NCI-H524 (cell line): ENCODE measurements at regions not wholly inside any gene's neighbourhood (a gene's known extent, or its start where the extent isn't known, plus 50 kb on each side); places are given as distances from the start of the nearest gene placed in this dataset.
"Not testable (repeated sequence)": the region's sequence is repeated elsewhere in the genome, so short reads cannot be mapped to it uniquely, and the experiment has no call there.

ENCODE experiments used
- DNase-seq, 2 experiments: peaks; one replicate each; lab custom pipeline; 2025; lab: John Stamatoyannopoulos, UW

- no peak for DNase-seq
These were observed 1229.4 kb upstream of the FAM98A start for GRCh38 chr2:34828481-34828880.

GRCh38 chr2:34827398-34827797, 1228.3 kb upstream of the FAM98A start:
- no peak for DNase-seq

GRCh38 chr2:34825686-34826085, 1226.6 kb upstream of the FAM98A start:
- no peak for DNase-seq

GRCh38 chr2:34822616-34823015, 1223.5 kb upstream of the FAM98A start:
- DNase-seq, result no peak

GRCh38 chr2:34815052-34815741, 1216.1 kb upstream of the FAM98A start:
- DNase-seq, result no peak

- no peak for DNase-seq
These were observed 1211.4 kb upstream of the FAM98A start for GRCh38 chr2:34810456-34810855.

- no peak for DNase-seq
These were observed 1209.3 kb upstream of the FAM98A start for GRCh38 chr2:34808426-34808825.

- no peak for DNase-seq
These were observed 1207.8 kb upstream of the FAM98A start for GRCh38 chr2:34806891-34807290.

- DNase-seq, result no peak
These were observed 1207.3 kb upstream of the FAM98A start for GRCh38 chr2:34806396-34806795.

- DNase-seq, result no peak
These were observed 1200.5 kb upstream of the FAM98A start for GRCh38 chr2:34799556-34799955.

GRCh38 chr2:34795586-34795985, 1196.5 kb upstream of the FAM98A start:
- not testable (repeated sequence) for DNase-seq

GRCh38 chr2:34789169-34789568, 1190.1 kb upstream of the FAM98A start:
- no peak for DNase-seq

- DNase-seq, result no peak
These were observed 1188.2 kb upstream of the FAM98A start for GRCh38 chr2:34787341-34787740.

GRCh38 chr2:34785206-34785785, 1186.2 kb upstream of the FAM98A start:
- DNase-seq, result no peak

- no peak for DNase-seq
These were observed 1185.6 kb upstream of the FAM98A start for GRCh38 chr2:34784701-34785100.

- DNase-seq, result not testable (repeated sequence)
These were observed 1151.6 kb upstream of the FAM98A start for GRCh38 chr2:34750742-34751141.

GRCh38 chr2:34747643-34748042, 1148.5 kb upstream of the FAM98A start:
- no peak for DNase-seq

- DNase-seq, result peak in 1 of 2 experiments; percentile 7
These were observed 1139.6 kb upstream of the FAM98A start for GRCh38 chr2:34738691-34739090.

GRCh38 chr2:34737146-34737545, 1138.0 kb upstream of the FAM98A start:
- no peak for DNase-seq

GRCh38 chr2:34736482-34736881, 1137.4 kb upstream of the FAM98A start:
- no peak for DNase-seq

- no peak for DNase-seq
These were observed 1135.6 kb upstream of the FAM98A start for GRCh38 chr2:34734662-34735061.

- no peak for DNase-seq
These were observed 1134.9 kb upstream of the FAM98A start for GRCh38 chr2:34734042-34734441.

- no peak for DNase-seq
These were observed 1132.2 kb upstream of the FAM98A start for GRCh38 chr2:34731292-34731691.

- no peak for DNase-seq
These were observed 1130.7 kb upstream of the FAM98A start for GRCh38 chr2:34729845-34730244.
